Left renal pelvis (tissue), 4 donors: ENCODE measurements at regions not wholly inside any gene's neighbourhood (a gene's known extent, or its start where the extent isn't known, plus 50 kb on each side); places are given as distances from the start of the nearest gene placed in this dataset.
A peak's percentile ranks its signal among the peaks of the same experiment; 100 is the strongest.

Source experiments
- DNase-seq, 4 donors: peaks; one replicate each; pipeline ENCODE4 v3.0.0-alpha.2; 2013; ENCODE audit warnings: low read depth in 4 of 4, low spot score in 3 of 4

DNA sequence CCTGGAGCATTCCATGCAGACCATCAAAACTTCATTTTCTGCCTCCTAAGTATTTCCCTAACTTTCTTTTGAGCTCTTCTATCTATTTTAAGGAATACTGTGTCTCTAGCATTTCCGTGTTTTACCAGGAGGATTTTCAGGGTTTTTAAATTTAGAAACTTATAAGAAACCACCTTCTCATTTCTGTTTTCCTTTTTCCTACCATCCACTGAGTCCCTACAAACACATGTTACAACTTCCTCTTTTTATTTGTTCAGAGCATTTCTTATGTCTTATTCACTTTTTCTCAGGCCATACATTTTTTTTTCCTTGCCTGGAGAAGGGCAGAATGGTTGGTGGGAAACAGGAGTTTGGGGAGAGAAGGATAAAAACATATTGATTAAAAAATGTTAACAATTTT is 130.0 kb upstream of the BMP5 start:
- DNase-seq: no peak

DNA sequence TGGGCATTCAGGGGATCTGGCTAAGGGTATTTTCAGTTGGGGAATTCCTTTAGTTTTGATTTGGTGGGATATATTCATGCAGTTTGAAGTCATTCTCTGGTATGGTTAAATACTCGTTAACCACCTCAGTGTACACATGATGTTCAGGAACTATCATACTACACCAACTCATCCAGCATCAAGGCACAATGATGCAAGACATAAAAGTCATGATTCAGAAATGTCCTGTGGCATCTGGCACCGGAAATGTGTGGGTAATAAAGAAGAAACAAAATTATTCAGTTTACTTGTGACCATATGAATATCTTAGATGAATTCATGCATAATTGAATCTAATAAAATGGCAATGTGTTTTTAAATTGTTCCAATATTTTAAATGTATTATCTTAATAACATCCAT is 129.0 kb upstream of the BMP5 start:
- DNase-seq: no peak

DNA sequence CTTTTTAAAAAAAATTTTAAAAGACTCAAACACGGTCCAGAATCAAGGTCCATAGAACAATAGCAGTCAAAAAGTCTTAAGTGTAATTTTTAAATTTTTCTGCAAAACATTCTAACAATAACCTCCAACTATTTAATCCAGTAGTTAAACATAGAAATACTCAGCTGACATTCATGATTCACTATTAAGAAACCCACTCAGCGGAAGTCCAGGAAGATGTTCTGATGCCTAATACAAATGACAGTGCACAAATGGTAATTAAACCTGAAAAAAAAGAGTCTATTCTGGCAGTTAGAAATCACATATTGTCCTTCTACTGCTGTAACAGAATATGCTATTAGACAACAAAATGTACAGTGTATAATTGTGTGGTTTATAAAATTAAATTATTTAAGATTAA is 128.2 kb upstream of the BMP5 start:
- no peak for DNase-seq

DNA sequence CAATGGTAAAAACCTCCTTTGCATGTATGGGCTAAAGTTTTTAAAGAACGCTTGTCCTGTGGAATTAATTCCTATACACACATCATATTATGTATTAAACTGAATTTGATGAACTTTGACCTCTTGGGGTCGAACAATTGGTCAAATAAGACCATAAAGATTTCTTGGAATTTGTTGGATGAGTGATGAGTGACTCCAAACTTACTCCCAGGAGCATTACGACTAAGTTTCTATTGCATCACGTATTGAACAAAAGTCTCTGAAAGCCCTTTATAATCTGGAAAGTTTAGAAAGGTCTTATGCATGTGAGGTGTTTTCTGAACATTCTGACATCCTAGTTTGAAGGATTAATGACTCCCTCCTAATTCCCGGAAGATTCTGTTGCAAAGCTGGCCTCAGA is 126.9 kb upstream of the BMP5 start:
- no peak for DNase-seq

DNA sequence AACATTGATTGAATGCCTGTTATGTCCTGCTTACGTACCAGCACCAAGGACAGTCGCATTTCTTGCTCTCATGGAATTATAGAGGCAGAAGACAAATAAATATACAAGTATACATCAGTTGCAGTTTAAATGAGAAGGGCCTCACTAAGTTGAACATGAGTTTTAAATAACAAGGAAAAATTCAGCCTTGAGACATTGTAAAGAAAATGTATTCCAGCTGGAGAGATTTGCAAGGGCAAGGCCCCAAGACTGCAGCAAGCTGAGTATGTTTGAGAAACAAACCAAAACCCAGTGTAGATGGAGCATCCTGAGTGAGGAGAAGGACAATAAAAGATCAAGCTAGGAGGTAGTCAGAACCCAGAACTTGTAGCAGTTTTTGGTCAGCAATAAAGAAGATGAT is 123.2 kb upstream of the BMP5 start:
- no peak for DNase-seq

DNA sequence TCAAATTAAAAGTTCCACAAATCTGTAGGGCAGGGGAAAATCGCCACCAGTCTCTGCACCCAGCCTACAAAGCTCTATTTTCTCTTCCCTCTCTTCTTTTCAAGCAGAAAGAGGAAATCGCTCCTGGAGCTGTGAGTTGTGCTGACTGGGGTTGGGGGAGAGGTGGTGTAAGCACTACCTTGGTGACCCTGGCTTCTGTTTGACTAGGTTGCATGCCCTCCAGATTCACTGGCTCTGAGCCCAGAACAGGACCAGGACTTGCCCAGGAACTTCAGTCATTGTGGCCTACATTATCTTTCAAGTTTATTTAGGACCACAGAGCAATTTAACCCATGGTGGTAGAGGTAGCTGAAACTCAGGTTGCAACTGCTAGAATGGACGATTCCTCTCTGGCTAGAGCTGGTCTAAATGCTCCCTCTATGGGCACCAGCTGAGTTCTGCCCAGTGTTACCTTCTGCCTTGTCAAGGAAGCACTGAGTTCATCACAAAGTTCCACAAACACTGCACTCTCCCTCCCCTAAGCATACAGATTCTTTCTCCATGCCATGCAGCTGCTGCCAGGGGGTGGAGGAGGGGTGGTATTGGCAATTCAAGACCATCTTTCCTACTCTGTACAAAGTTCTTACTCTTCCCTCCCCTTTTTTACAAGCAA is 122.0 kb upstream of the BMP5 start:
- DNase-seq: no peak

DNA sequence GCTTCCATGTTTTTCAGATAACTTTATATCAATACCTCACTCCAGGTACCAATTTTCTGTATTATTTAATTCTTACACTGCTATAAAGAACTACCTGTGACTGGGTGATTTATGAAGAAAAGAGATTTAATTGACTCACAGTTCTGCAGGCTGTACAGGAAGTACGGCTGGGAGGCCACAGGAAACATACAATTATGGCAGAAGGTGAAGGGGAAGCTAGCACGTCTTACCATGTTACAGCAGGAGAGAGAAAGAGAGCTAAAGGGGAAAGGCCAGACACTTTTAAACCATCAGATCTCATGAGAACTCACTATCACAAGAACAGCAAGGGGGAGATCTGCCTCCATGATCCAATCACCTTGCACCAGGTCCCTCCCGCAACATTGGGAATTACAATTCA is 119.1 kb upstream of the BMP5 start:
- no peak for DNase-seq

DNA sequence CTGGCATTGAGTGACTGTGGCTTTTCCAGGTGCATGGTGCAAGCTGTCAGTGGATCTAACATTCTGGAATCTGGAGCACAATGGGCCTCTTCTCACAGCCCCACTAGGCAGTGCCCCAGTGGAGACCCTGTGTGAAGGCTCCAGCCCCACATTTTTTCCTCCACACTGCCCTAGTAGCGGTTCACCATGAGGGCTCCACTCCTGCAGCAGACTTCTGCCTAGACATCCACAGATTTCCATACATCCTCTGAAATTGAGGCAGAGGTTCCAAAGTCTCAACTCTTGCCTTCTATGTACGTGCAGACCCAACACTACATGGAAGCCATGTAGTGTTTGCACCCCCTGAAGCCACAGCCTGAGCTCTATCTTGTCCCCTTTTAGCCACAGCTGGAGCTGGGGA is 118.0 kb upstream of the BMP5 start:
- no peak for DNase-seq

DNA sequence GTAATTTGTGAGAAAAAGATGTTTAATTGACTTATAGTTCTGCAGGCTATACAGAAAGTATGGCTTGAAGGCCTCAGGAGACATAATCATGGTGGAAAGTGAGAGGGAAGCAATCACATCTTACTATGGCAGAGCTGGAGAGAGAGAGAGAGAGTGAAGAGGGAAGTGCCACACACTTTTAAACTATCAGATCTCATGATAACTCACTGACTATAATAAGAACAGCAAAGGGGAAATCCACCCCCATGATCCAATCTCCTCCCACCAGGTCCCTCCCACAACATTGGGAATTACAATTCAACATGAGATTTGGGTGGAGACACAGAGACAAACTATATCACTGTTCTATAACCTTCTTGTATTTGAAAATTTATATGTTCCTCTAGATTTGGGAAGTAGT is 117.2 kb upstream of the BMP5 start:
- no peak for DNase-seq

DNA sequence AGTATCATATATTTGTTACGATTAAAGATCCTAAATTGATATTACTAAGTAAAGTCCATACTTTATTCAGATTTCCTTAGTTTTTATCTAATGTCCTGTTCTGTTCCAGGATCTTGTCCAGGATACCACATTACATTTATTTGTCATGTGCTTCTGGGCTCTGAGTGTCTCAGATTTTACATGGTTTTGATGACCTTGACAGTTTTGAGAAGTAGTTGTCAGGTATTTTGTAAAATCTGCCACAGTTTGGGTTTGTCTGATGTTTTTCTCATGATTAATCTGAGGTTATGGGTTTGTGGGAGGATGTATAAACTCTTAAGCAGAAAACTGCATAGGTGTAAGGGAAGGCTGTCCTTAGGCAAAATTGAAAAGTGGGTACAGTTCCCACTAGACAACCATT is 109.9 kb upstream of the BMP5 start:
- no peak for DNase-seq

DNA sequence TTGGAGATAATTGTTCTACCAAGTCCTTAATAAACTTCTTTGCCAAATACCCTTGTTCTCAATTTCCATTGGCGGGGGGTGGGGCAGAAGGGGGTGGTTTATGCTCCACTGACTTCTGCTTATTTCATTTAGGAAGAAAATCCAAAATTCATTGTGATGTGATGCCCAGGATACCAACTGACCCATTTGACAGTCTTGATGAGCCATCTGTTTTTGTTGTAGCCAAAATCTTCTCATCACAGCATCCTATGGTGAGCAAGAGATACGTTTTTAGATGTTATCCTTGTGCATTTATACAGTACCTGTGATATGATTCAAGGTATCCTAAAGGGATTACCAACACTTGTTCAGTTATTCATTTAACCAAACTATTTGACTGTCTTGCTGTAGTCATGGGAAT is 108.5 kb upstream of the BMP5 start:
- no peak for DNase-seq

DNA sequence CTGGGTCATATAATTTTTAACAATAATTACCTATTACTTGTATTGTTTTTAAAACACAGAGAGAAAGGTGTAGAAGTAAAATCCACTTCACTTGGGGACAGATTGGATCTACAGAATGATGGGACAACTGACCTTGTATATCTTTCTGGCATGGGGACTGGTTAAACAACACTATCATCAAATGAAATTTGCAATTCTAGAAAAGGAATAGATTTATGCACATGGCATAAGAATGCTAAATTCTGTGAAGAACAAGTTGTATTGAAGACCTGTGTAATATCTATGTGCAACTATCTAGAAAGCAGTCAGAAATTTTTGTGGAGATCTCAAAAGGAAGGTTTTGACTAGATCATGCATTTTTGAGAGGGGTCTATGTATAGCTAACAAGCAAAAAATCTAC is 106.3 kb upstream of the BMP5 start:
- no peak for DNase-seq

DNA sequence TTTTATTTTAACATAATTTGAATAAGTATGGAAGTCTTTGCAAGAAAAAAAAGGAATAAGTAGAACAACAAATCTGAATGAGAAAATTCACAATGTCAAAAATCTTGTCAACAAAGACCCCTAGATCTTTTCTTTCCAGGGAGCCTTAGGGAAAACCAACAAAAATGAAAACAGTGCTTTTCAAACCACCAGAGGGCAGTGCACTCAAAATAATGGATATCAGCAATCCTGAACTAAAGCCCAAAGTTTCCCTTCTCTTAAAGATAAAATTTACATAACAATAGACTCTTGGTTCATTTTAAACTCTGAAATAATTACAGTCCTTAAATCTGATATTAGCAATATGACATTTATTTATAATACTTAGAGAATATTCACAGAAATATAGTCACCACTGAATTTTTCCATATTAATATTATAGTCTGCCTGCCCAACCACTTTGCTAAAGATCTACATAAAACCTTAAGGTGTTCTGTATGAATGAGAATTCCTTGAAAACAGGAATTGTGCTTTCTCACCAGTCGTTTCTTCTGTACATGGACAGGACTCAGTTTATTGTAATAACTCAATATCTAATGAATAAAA is 105.3 kb upstream of the BMP5 start:
- DNase-seq: peak in 2 of 4 donors; percentile 37 to 46

DNA sequence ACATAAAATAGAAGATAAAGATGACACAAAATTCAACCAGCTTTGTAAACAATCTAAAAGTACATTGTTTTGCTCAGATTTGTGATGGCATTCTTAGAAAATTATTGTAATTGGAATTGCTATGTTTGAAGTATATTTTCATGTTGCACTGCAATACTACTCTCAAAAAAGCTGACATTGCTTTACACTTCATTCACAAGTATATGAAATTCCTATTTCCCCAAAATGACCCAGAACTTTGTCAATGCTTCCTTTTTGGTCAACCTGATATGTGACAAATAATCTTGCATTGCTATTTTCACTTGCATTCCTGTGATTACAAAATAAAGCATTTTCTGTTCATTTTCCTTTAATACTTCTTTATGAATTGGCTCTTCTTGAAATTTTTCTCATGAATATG is 104.1 kb upstream of the BMP5 start:
- no peak for DNase-seq

DNA sequence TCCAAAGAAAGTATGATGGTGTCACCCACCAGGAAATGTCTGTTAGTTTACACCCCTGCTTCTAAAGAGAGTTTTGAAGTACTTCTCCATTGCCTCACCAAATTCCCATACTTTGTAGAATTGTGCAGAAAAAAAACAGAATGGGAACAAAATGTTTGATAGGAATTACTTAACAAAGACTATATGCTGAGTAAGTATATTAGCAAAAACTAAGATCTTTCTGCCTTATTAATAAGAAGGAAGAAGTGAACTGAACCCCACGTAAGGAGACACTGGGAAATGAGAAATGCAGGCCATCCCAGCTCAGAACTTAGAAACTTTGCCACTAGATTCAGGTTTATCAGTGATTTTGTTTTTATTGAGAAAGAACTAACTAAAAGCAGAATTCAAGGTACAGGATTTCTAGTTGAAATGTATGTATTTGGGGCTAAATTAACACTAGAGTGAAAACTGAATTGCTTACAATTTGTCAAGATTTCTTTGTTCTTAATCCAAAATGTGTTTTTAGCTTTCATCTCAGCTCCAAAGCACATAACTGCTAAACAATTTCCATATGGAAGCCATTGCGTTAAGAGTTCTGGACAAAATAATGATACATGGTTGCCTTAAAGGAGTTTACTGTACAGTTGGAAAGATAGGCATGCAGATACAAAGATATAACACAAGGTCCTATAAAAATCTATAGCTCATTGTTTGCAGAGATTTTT is 102.7 kb upstream of the BMP5 start:
- no peak for DNase-seq

DNA sequence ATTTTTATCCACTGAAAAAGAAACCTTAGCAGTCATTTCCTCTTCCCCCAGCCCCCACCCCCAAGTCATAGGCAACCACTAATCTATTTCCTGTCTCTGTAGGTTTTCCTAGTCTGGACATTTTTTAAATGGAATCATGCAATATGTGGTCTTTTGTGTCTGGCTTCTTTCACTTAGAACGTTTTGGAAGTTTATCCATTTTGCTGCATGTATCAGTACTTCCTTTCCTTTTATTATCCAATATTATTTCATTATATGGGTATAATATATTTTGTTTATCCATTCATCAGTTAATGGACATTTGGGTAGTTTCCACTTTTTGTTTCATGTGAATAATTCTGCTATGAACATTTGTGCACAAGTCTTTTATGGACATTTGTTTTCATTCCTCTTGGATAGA is 99.3 kb upstream of the BMP5 start:
- DNase-seq: no peak

DNA sequence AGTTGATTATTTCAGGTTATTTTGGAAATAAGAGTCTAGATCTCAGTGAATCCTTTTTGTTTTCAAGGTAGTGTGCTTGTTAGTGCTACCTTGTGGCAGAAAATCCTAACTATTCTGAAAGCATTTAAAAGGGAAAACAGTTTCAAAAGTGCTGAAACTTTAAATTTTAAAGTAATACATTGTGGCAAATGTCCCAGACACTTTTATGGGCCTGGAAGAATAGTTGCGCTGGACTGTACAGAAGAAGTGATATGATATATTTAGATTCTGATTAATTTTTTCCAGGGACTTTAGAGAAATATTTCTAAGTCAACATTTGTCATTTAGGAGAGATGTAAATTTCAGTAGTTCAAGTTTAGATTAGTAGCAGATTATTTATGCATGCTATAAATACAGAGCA is 96.7 kb upstream of the BMP5 start:
- DNase-seq: no peak

DNA sequence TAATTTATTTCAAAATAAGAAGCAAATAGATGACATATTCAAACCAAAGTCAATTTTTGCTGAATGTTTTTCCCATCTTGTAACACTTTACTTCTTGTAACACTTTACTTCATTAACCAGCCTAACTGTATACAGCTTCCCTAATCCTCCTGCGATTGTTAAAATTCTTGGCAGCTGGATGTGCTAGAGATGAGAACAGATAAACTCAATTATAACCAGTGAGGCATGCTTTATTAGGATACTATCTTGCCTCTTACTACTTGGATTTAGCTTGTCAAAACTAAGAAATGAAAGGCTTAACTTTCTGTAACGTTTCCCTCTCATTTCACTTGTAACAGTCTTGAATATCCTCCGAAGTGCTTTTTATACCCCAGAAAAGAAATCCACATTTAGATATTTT is 94.1 kb upstream of the BMP5 start:
- DNase-seq: no peak

DNA sequence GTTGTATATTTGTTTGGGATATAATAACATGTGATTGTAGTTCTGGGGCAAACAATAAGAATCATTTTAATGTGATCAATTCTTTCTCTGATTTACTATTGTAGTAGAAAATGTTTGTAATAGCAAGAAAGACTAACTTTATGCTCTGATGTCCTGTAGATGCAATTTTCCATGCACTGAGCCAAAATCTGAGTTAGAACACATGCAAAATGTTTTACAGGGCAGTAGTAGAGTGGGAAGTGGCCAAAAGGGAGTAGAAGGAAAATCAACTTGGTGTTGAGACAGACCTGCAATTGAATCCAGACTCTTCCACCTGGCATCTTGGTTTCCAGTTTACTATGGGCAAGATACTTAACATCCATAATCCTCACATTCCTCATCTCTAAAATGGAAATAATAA is 93.5 kb upstream of the BMP5 start:
- DNase-seq: no peak

DNA sequence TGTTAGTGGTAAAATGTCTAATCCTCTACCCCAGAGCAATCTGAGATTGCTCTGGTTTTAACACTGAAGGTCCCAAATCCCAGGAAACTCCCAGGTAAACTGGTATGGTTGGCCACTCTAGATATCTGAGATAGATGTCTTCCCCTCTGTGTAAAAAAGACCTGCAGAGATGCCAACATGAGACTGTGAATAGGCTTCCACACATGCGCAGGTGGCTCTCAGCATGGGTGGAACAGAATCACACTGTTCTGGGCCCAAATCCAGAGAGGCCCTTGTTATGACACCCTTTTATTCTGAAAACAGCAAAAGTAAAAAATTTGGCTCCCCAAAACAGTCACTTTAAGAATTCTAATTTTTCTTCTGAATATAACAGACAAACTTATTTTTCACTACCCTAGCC is 88.7 kb upstream of the BMP5 start:
- no peak for DNase-seq

DNA sequence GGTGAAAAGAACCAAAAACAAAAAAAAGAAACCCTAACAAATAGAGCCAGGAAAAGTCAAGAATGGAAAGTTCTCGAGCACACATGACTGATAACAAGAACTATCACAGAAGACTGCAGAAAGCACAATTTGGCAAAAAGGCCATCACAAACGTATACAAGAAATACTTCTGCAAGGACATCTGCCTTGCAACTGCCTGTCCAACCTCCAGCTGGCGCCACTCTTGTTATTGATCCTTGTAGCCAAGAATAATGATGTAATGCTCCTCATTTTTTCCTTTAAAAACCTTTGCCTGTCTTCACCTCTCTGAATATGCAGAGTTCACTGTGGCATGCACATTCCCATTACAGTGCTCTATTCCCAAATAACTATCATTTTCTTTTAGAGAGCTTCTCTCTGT is 87.9 kb upstream of the BMP5 start:
- DNase-seq: no peak

DNA sequence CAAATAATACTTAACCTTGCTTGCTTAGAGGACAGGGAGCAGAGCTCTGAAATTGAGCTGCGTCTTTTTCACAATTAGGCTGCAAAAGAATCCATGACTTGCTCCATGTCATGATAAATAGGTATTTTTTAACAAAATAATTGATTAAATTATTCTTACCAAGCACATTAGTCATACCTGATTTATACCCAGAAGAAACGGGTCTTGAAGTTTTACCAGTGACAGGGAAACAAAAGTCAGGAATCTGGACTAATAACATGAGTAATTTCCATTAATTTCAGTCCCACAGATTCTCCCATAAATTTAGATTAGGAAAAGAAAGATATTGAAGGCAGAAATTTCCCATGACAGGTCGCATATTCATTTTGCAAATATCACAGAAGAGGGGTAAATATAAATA is 85.0 kb upstream of the BMP5 start:
- no peak for DNase-seq

DNA sequence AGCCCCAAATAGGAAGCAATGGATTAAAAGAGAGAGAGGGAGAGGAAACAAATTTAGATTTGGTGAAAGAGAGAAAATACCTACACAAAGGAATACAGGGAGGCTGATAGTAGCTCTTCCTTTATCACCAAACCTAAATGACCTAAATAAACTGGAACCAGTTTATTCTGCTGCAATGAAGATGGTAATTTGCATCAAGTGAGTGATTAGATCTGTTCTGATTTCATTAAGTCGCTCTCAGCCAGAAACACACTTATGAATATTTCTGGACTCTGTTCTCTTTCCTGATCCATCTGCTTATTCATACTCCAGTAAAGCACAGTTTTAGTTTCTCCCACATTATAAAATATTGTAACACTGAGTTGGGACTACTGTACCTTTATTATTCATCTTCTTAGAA is 83.4 kb upstream of the BMP5 start:
- DNase-seq: no peak
